Liver (tissue), 8 donors: ENCODE measurements at regions not wholly inside any gene's neighbourhood (a gene's known extent, or its start where the extent isn't known, plus 50 kb on each side); places are given as distances from the start of the nearest gene placed in this dataset.

Experiments
- DNase-seq: peaks from one replicate; pipeline ENCODE4 v3.0.0-alpha.2; 2017; ENCODE audit warnings: low spot score
- H3K27ac ChIP-seq, 2 donors: one replicate each; pipeline ENCODE4 v1.7.0; 2013; ENCODE audit warnings: inconsistent platforms in 2 of 2, low read length in 2 of 2, control low read depth in 1 of 2, low read depth in 1 of 2, mild to moderate bottlenecking in 1 of 2
- H3K27me3 ChIP-seq, 4 donors: one replicate each; pipeline versions ENCODE4 v1.6.1 to v1.7.0; 2013; ENCODE audit warnings: low read length in 3 of 4, inconsistent platforms in 1 of 4, mild to moderate bottlenecking in 1 of 4, moderate library complexity in 1 of 4; ENCODE audit not compliant: control insufficient read depth in 4 of 4, insufficient read depth in 4 of 4
- H3K36me3 ChIP-seq, 4 donors: one replicate each; pipeline versions ENCODE4 v1.6.1 to v1.7.0; 2013; ENCODE audit warnings: low read length in 3 of 4, mild to moderate bottlenecking in 3 of 4, low read depth in 1 of 4, moderate library complexity in 1 of 4; ENCODE audit not compliant: control insufficient read depth in 4 of 4, insufficient read depth in 3 of 4
- H3K4me1 ChIP-seq, 4 donors: one replicate each; pipeline versions ENCODE4 v1.6.1 to v1.7.0; 2013; ENCODE audit warnings: low read length in 3 of 4, mild to moderate bottlenecking in 3 of 4, moderate library complexity in 1 of 4; ENCODE audit not compliant: control insufficient read depth in 4 of 4, insufficient read depth in 4 of 4
- H3K4me3 ChIP-seq, 3 donors: one replicate each; pipeline versions ENCODE4 v1.6.1 to v1.7.0; 2013; ENCODE audit warnings: low read length in 3 of 3, control low read depth in 1 of 3, low read depth in 1 of 3, mild to moderate bottlenecking in 1 of 3
- H3K9ac ChIP-seq, 2 donors: one replicate each; pipeline ENCODE4 v1.7.0; 2013; ENCODE audit warnings: low read length in 2 of 2, mild to moderate bottlenecking in 2 of 2, moderate library complexity in 2 of 2, control low read depth in 1 of 2, low read depth in 1 of 2
- H3K9me3 ChIP-seq, 4 donors: one replicate each; pipeline versions ENCODE4 v1.6.1 to v1.7.0; 2013; ENCODE audit warnings: low read length in 3 of 4; ENCODE audit not compliant: control insufficient read depth in 4 of 4
- ATF3 ChIP-seq: IDR thresholded peaks from 2 replicates; pipeline ENCODE4 v1.6.1; 2016; ENCODE audit warnings: antibody characterized with exemption
- CTCF ChIP-seq: fragments of 150-350 bp; IDR thresholded peaks from 2 replicates; pipeline ENCODE4 v1.5.1; 2017; ENCODE audit warnings: improper control_type of control experiment, low read depth, low read length; ENCODE audit not compliant: missing input control
- EGR1 ChIP-seq, 2 donors: IDR thresholded peaks; 2 replicates each; pipeline ENCODE4 v1.6.1; 2016 to 2018; ENCODE audit warnings: antibody characterized with exemption in 2 of 2, low read depth in 2 of 2
- FOXA1 ChIP-seq: IDR thresholded peaks from 2 replicates; pipeline ENCODE4 v1.6.1; 2016; ENCODE audit warnings: antibody characterized with exemption
- GABPA ChIP-seq, 2 donors: IDR thresholded peaks in 1 of 2; conservative IDR thresholded peaks in 1 of 2; 2 replicates each; pipeline ENCODE4 v1.6.1; 2016; ENCODE audit warnings: antibody characterized with exemption in 2 of 2, mild to moderate bottlenecking in 1 of 2, moderate library complexity in 1 of 2
- HNF4A ChIP-seq, 2 donors: conservative IDR thresholded peaks; 2 replicates each; pipeline ENCODE4 v1.6.1; 2016; ENCODE audit warnings: antibody characterized with exemption in 2 of 2, mild to moderate bottlenecking in 2 of 2
- HNF4G ChIP-seq: IDR thresholded peaks from 2 replicates; pipeline ENCODE4 v1.6.1; 2016; ENCODE audit warnings: antibody characterized with exemption
- JUND ChIP-seq, 2 donors: IDR thresholded peaks; 2 replicates each; pipeline ENCODE4 v1.6.1; 2016; ENCODE audit warnings: antibody characterized with exemption in 2 of 2
- NR2F2 ChIP-seq: IDR thresholded peaks from 2 replicates; pipeline ENCODE4 v1.6.1; 2016; ENCODE audit warnings: antibody characterized with exemption
- RAD21 ChIP-seq, 2 donors: IDR thresholded peaks; 2 replicates each; pipeline ENCODE4 v1.6.1; 2016; ENCODE audit warnings: antibody characterized with exemption in 2 of 2, mild to moderate bottlenecking in 2 of 2
- REST ChIP-seq: IDR thresholded peaks from 2 replicates; pipeline ENCODE4 v1.6.1; 2016; ENCODE audit warnings: antibody characterized with exemption, mild to moderate bottlenecking
- RXRA ChIP-seq, 2 donors: IDR thresholded peaks; 2 replicates each; pipeline ENCODE4 v1.6.1; 2017 to 2018; ENCODE audit warnings: antibody characterized with exemption in 2 of 2, mild to moderate bottlenecking in 1 of 2
- SP1 ChIP-seq: IDR thresholded peaks from 2 replicates; pipeline ENCODE4 v1.6.1; 2018; ENCODE audit warnings: antibody characterized with exemption, mild to moderate bottlenecking
- YY1 ChIP-seq: IDR thresholded peaks from 2 replicates; pipeline ENCODE4 v1.6.1; 2016; ENCODE audit warnings: antibody characterized with exemption, mild to moderate bottlenecking
- ZBTB33 ChIP-seq: IDR thresholded peaks from 2 replicates; pipeline ENCODE4 v1.6.1; 2016; ENCODE audit warnings: antibody characterized with exemption
- WGBS: extraction: QIAGEN DNeasy Blood & Tissue Kit; methylation state at CpG from one replicate; pipeline ENCODE4 v1.1.7; 2013; 5-methylcytosine and 5-hydroxymethylcytosine counted together
- TF ChIP-seq, protein P1 (sequence below): IDR thresholded peaks from 2 replicates; pipeline ENCODE4 v1.6.1; 2016; ENCODE audit warnings: antibody characterized with exemption
- donor health status: healthy.
- donor health status: healthy.
- donor health status: healthy.
- donor health status: healthy.
- donor health status: healthy.

GRCh38 chr14:101408077-101408831 is 153.0 kb upstream of the DIO3 start:
- Histone ChIP-seq H3K27me3 (no peaks in the 10 kb centered on the region), H3K9me3 (no peaks in the 10 kb centered on the region), H3K36me3 (no peaks in the 10 kb centered on the region), H3K27ac (no peak overlapping the region), H3K4me1 (peaks cover 3 to 10% (median 8%) of the 10 kb centered on the region in 4 donors), H3K9ac (no peak overlapping the region), H3K4me3 (no peak overlapping the region)
- no peak for DNase-seq
- WGBS, result 89% methylated on average over 20 of the region's 20 CpGs
- TF ChIP-seq JUND (IDR thresholded peaks at IDR 0.05) (no peak), REST (no peak), GABPA (IDR thresholded peaks at IDR 0.05 in 1 of 2, conservative IDR thresholded peaks at IDR 0.05 in 1 of 2) (no peak), NR2F2 (no peak), ZBTB33 (no peak), SP1 (no peak), CTCF (no peak), EGR1 (IDR thresholded peaks at IDR 0.05; ENCODE audit: low read depth in 2 of 2) (no peak), HNF4A (conservative IDR thresholded peaks at IDR 0.05) (no peak), HNF4G (no peak), YY1 (no peak), ATF3 (no peak), RAD21 (IDR thresholded peaks at IDR 0.05) (no peak), RXRA (IDR thresholded peaks at IDR 0.05) (no peak), FOXA1 (no peak)
- TF ChIP-seq, protein P1, sequence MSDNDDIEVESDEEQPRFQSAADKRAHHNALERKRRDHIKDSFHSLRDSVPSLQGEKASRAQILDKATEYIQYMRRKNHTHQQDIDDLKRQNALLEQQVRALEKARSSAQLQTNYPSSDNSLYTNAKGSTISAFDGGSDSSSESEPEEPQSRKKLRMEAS, result no peak
